BJ (cell line): ENCODE measurements at regions not wholly inside any gene's neighbourhood (a gene's known extent, or its start where the extent isn't known, plus 50 kb on each side); places are given as distances from the start of the nearest gene placed in this dataset.

Experiments used
- CTCF ChIA-PET: fragments of 350-600 bp; formaldehyde crosslinking; extraction: SDS; loops from one replicate; lab custom pipeline; 2021; ENCODE audit warnings: antibody characterized with exemption, inconsistent platforms; lab: Yijun Ruan, JAX
- POLR2A ChIA-PET: fragments of 300-600 bp; sonication (Branson Sonifier 250); formaldehyde crosslinking; extraction: SDS; loops from one replicate; lab custom pipeline; 2021; ENCODE audit warnings: antibody characterized with exemption; lab: Charles Lee
- DNase-seq: peaks from one replicate; pipeline ENCODE4 v3.0.0-alpha.2; 2011; ENCODE audit warnings: low read depth
- H3K27me3 ChIP-seq: 2 replicates; pipeline ENCODE4 v1.6.0; 2011; ENCODE audit warnings: low read length; ENCODE audit not compliant: control insufficient read depth, insufficient read depth
- H3K36me3 ChIP-seq: 2 replicates; pipeline ENCODE4 v1.5.1; 2011; ENCODE audit warnings: low read length; ENCODE audit not compliant: control insufficient read depth, insufficient read depth
- H3K4me3 ChIP-seq: 2 replicates; pipeline ENCODE4 v1.5.1; 2011; ENCODE audit warnings: low read depth, mild to moderate bottlenecking, control low read depth, low read length
- TF ChIP-seq, protein P1 (sequence below): IDR thresholded peaks from 2 replicates; pipeline ENCODE4 v1.5.1; 2011; ENCODE audit warnings: low read depth, mild to moderate bottlenecking, control low read depth, inconsistent platforms, low read length, moderate library complexity; ENCODE audit not compliant: insufficient read depth

DNA sequence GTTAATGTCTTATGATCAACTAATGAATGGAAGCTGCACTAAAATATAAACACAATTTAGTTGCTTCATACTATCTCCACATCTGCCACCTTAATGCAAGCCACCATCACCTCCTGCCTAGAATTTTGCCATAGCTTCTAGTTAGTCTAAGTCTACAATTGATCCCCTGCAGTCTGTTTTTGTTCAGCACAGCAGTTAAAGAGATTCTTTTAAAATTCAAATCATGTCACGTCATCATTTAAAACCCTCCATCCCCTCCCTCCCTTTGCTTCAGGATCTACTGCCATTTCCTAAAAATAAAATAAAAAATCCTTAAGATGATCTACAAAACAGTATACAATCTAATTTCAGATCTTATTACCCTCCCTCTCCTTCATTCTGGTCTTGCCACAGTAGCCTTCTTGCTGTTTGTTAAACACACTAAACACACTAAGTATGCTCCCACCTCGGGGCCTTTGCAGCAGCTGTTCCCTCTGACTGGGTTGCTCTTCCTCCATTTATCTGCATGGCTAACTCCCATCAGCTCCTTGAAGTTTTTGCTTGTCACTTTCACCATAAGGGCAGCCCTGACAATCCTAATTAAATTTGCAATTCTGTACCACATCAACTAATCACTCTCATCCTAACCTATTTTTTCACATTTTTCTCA, 97.0 kb upstream of the FOXP2 start:
- Histone ChIP-seq H3K4me3 (no peak overlapping the region), H3K27me3 (no peaks in the 10 kb centered on the region), H3K36me3 (no peaks in the 10 kb centered on the region)
- TF ChIP-seq, protein P1, sequence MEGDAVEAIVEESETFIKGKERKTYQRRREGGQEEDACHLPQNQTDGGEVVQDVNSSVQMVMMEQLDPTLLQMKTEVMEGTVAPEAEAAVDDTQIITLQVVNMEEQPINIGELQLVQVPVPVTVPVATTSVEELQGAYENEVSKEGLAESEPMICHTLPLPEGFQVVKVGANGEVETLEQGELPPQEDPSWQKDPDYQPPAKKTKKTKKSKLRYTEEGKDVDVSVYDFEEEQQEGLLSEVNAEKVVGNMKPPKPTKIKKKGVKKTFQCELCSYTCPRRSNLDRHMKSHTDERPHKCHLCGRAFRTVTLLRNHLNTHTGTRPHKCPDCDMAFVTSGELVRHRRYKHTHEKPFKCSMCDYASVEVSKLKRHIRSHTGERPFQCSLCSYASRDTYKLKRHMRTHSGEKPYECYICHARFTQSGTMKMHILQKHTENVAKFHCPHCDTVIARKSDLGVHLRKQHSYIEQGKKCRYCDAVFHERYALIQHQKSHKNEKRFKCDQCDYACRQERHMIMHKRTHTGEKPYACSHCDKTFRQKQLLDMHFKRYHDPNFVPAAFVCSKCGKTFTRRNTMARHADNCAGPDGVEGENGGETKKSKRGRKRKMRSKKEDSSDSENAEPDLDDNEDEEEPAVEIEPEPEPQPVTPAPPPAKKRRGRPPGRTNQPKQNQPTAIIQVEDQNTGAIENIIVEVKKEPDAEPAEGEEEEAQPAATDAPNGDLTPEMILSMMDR = no peak
- ChIA-PET CTCF (interaction anchor here (0.5 kb wide), 1 partner anchor 1096 kb away, joined by 3 read pairs; no protein-coding TSS in a partner anchor), POLR2A (no interaction called here)
- DNase-seq = no peak

DNA sequence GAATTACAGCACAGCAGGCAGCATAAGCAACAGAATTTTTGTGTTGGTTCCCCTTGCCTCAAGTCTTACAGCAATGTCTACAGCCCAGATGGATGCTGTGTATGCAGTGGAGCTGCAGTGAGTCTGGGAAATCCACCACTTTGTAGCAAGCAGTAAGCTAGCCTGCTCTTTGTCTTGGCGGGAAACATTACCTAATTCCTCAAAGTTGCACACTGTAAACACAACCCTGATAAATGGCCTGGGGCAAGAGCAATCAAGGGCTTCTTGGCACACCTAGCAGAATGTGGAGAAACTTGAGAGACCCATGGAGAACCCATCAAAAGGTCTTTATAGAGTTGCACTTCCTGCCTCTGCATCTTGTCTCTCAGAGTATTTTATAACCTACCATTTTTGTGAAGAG, 102.0 kb upstream of the FOXP2 start:
- Histone ChIP-seq H3K36me3 (no peaks in the 10 kb centered on the region), H3K4me3 (no peak overlapping the region), H3K27me3 (no peaks in the 10 kb centered on the region)
- TF ChIP-seq, protein P1 = no peak
- DNase-seq = no peak
- ChIA-PET POLR2A (no interaction called here), CTCF (no interaction called here)

DNA sequence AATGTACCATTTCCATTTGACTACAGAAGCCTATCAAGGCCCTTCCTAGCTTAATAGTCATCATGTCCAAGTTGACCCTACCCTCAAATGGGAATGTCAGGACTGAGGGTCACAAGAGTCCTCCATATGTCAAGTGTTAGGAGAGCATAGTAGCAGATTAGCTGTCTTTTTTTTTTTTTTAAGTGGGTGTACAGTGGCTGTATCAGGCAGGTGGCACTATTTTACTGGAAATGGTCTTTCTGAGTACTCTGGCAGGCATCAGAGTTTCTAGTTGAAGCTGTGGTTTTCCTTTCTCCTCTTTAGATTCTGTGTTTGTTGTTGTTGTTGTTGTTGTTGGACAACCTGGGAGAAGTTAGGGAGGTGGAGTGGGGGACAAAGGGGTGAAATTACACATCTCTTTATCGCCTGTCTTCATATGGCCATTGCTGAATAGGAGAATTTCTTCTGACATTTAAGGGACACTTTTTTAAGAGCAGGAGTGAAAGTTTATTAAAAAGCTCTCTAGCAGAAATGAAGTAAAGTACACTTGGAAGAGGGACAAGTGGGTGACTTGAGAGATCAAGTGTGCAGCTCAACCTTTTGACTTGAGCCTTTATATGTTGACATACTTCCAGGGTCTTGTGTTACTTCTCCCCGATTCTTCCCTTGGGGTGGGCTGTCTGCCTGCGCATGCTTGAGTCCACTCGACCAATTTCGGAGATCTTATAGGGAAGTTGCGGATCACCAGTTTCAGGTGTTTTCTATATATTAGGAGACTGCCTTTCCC, 104.1 kb upstream of the FOXP2 start:
- ChIA-PET CTCF (no interaction called here), POLR2A (no interaction called here)
- H3K36me3 ChIP-seq = no peaks in the 10 kb centered on the region
- no peak for DNase-seq
- no peaks in the 10 kb centered on the region for H3K27me3 ChIP-seq
- H3K4me3 ChIP-seq = no peak overlapping the region
- TF ChIP-seq, protein P1 = no peak

DNA sequence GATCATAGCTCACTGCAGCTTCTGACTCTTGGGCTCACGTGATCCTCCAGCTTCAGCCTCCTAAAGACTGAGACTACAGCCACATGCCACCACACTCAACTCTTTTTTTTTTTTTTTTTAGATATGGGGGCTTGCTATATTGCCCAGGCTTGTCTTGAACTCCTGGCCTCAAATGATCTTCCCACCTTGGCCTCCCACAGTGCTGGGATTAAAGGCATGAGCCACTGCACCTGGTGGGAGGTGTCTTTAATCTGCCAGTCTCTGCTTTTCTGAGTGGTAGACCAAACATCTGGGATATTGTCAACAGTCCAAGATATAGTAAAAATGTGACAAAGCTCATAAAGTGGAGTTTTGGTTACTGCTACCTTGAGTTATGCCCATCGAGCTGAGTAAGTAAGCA, 104.9 kb upstream of the FOXP2 start:
- no peak for DNase-seq
- TF ChIP-seq, protein P1 = no peak
- POLR2A ChIA-PET = no interaction called here
- Histone ChIP-seq H3K27me3 (no peaks in the 10 kb centered on the region), H3K4me3 (no peak overlapping the region), H3K36me3 (no peaks in the 10 kb centered on the region)
- CTCF ChIA-PET = no interaction called here

DNA sequence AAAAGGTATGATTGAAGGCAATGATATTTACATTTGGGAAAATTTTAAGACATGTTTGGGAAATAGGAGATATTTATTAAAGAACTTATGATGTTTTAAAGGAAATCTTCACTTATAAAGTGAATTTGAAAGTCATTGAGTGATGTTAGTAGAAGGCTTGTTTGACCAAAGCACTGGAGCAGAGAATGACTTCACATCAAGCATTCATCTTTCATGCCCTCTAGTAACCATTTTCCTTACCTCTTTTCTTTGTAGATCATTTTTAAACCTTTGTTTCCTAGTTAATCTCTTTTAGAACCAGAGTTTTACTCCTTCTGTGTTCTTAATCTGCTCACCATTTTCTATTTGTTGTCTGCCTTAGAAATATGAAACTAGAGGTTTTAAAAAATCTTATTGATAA, 111.3 kb upstream of the FOXP2 start:
- Histone ChIP-seq H3K4me3 (no peak overlapping the region), H3K27me3 (no peaks in the 10 kb centered on the region), H3K36me3 (no peaks in the 10 kb centered on the region)
- POLR2A ChIA-PET = no interaction called here
- no peak for DNase-seq
- TF ChIP-seq, protein P1 = no peak
- CTCF ChIA-PET = no interaction called here
